Hypothalamus (tissue), 51 donors: ENCODE measurements at regions not wholly inside any gene's neighbourhood (a gene's known extent, or its start where the extent isn't known, plus 50 kb on each side); places are given as distances from the start of the nearest gene placed in this dataset.

Experiments used
- DNase-seq, 51 donors: peaks; one replicate each; lab custom pipeline; 2025; lab: John Stamatoyannopoulos, UW

GRCh38 chr1:110816945-110817344, 56.0 kb upstream of the CD53 start:
- no peak for DNase-seq

GRCh38 chr1:110811529-110811928, 61.4 kb upstream of the CD53 start:
- no peak for DNase-seq

- DNase-seq, result no peak
Observed at GRCh38 chr1:110800079-110800478, 72.9 kb upstream of the CD53 start.

GRCh38 chr1:110798691-110799256, 74.2 kb upstream of the CD53 start:
- no peak for DNase-seq

GRCh38 chr1:110788673-110789072, 84.3 kb upstream of the CD53 start:
- DNase-seq, result no peak

- DNase-seq, result no peak
Observed at GRCh38 chr1:110787328-110788071, 85.4 kb upstream of the CD53 start.

GRCh38 chr1:110786802-110787327, 86.1 kb upstream of the CD53 start:
- DNase-seq, result no peak

- no peak for DNase-seq
Observed at GRCh38 chr1:110785612-110786011, 87.3 kb upstream of the CD53 start.

GRCh38 chr1:110785055-110785454, 87.9 kb upstream of the CD53 start:
- no peak for DNase-seq

GRCh38 chr1:110783292-110783918, 89.5 kb upstream of the CD53 start:
- DNase-seq, result peak in 25 of 51 donors; percentile 3 to 56 (median 20)

- no peak for DNase-seq
Observed at GRCh38 chr1:110781525-110781924, 91.4 kb upstream of the CD53 start.

GRCh38 chr1:110780600-110781484, 92.1 kb upstream of the CD53 start:
- DNase-seq, result peak in 40 of 51 donors; percentile 8 to 77 (median 35)

GRCh38 chr1:110779636-110780035, 93.3 kb upstream of the CD53 start:
- no peak for DNase-seq

- no peak for DNase-seq
Observed at GRCh38 chr1:110778821-110779220, 94.1 kb upstream of the CD53 start.

GRCh38 chr1:110777228-110777627, 95.7 kb upstream of the CD53 start:
- peak in 1 of 51 donors; percentile 63 for DNase-seq

GRCh38 chr1:110774398-110774797, 98.5 kb upstream of the CD53 start:
- DNase-seq, result peak in 1 of 51 donors; percentile 10

GRCh38 chr1:110773813-110774212, 99.1 kb upstream of the KCNA3 start:
- no peak for DNase-seq

GRCh38 chr1:110771245-110772022, 96.7 kb upstream of the KCNA3 start:
- DNase-seq, result no peak

GRCh38 chr1:110770832-110771231, 96.1 kb upstream of the KCNA3 start:
- no peak for DNase-seq

GRCh38 chr1:110768605-110769004, 93.9 kb upstream of the KCNA3 start:
- DNase-seq, result no peak
